CD4-positive, CD25-positive, alpha-beta regulatory T cell (primary cell): ENCODE measurements at regions not wholly inside any gene's neighbourhood (a gene's known extent, or its start where the extent isn't known, plus 50 kb on each side); places are given as distances from the start of the nearest gene placed in this dataset.

Source experiments
- ATAC-seq, 2 donors: fragments of 150-1000 bp; cut with Tn5 transposase; one replicate each; pipeline ENCODE4 v1.10.0; 2021; ENCODE audit warnings: low read depth in 2 of 2, moderate number of reproducible peaks in 2 of 2, moderate library complexity in 1 of 2
- DNase-seq, 3 donors: peaks; one replicate each; pipeline versions ENCODE4 v3.0.0 to v3.0.0-alpha.2; 2012 to 2022; ENCODE audit warnings: mixed read lengths in 1 of 3
- H3K27ac ChIP-seq: one replicate; pipeline ENCODE4 v1.7.0; 2013; ENCODE audit warnings: mild to moderate bottlenecking, low read length; ENCODE audit not compliant: insufficient read depth, poor library complexity, severe bottlenecking
- H3K27me3 ChIP-seq: one replicate; pipeline ENCODE4 v1.7.0; 2013; ENCODE audit warnings: low read length; ENCODE audit not compliant: control insufficient read depth, insufficient read depth
- H3K36me3 ChIP-seq: one replicate; pipeline ENCODE4 v1.7.0; 2013; ENCODE audit warnings: mild to moderate bottlenecking, low read length, moderate library complexity; ENCODE audit not compliant: control insufficient read depth, insufficient read depth
- H3K4me1 ChIP-seq: 2 replicates; pipeline ENCODE4 v1.7.0; 2013; ENCODE audit warnings: mild to moderate bottlenecking, low read length; ENCODE audit not compliant: insufficient read depth, control insufficient read depth, poor library complexity, severe bottlenecking
- H3K4me3 ChIP-seq: one replicate; pipeline ENCODE4 v1.7.0; 2013; ENCODE audit warnings: low read depth, mild to moderate bottlenecking, low read length, moderate library complexity
- H3K9me3 ChIP-seq, 2 experiments: 1 replicate in 1 of 2; 2 replicates in 1 of 2; pipeline ENCODE4 v1.7.0; 2013; ENCODE audit warnings: low read length in 2 of 2, mild to moderate bottlenecking in 1 of 2, moderate library complexity in 1 of 2; ENCODE audit not compliant: control insufficient read depth in 2 of 2
- H3K27ac Mint-ChIP-seq, 3 donors: one replicate each; pipeline ENCODE4 v1.8.0; 2020 to 2022; ENCODE audit warnings: mild to moderate bottlenecking in 3 of 3, mixed read lengths in 3 of 3, moderate library complexity in 2 of 3
- H3K27me3 Mint-ChIP-seq: one replicate; pipeline ENCODE4 v1.8.0; 2022; ENCODE audit warnings: mild to moderate bottlenecking, mixed read lengths
- H3K36me3 Mint-ChIP-seq: one replicate; pipeline ENCODE4 v1.8.0; 2020; ENCODE audit warnings: mixed read lengths
- H3K4me1 Mint-ChIP-seq, 4 donors: one replicate each; pipeline ENCODE4 v1.8.0; 2020 to 2022; ENCODE audit warnings: mixed read lengths in 4 of 4, mild to moderate bottlenecking in 1 of 4
- H3K4me3 Mint-ChIP-seq, 4 donors: one replicate each; pipeline ENCODE4 v1.8.0; 2020 to 2022; ENCODE audit warnings: mild to moderate bottlenecking in 4 of 4, mixed read lengths in 4 of 4, moderate library complexity in 3 of 4
- H3K9me3 Mint-ChIP-seq, 7 donors: one replicate each; pipeline ENCODE4 v1.8.0; 2020 to 2022; ENCODE audit warnings: mixed read lengths in 7 of 7, mild to moderate bottlenecking in 3 of 7, moderate library complexity in 2 of 7

- Histone ChIP-seq H3K36me3 (no peaks in the 10 kb centered on the region), H3K9me3 (no peaks in the 10 kb centered on the region), H3K4me1 (no peaks in the 10 kb centered on the region), H3K4me3 (no peak overlapping the region), H3K27ac (no peak overlapping the region), H3K27me3 (peaks cover 3% of the 10 kb centered on the region)
- ATAC-seq (no peak), DNase-seq (no peak)
- Mint-ChIP-seq H3K4me1 (no peaks in the 10 kb centered on the region), H3K27ac (no peak overlapping the region), H3K27me3 (no peaks in the 10 kb centered on the region), H3K9me3 (peaks cover 0 to 3% (median 0%) of the 10 kb centered on the region in 7 donors), H3K36me3 (no peaks in the 10 kb centered on the region), H3K4me3 (no peak overlapping the region)
Observed at GRCh38 chr11:116409238-116409637, 363.5 kb downstream of the BUD13 start.

DNA sequence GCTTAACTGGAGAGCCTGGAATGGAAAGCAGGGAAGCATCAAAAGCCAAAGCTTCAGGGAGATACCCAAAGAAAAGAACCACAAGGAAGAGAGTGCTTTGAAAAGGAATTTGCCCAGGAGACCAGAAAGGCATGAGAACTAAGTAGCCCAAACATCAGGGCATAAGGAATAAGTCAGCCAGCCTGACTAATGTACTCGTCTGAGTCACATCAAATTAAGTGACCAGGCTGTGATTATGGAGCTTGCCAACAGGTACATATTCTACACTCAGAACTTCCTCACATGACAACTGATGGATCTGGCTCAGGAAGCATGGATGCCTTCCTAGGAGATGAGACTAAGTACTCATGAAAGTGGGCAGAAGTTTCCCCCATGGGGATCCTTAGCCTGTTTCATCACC is 366.7 kb downstream of the BUD13 start:
- Histone ChIP-seq H3K36me3 (no peaks in the 10 kb centered on the region), H3K27me3 (no peaks in the 10 kb centered on the region), H3K27ac (no peak overlapping the region), H3K4me1 (no peaks in the 10 kb centered on the region), H3K9me3 (no peaks in the 10 kb centered on the region), H3K4me3 (no peak overlapping the region)
- no peaks in the 10 kb centered on the region for H3K36me3 Mint-ChIP-seq
- H3K4me3 Mint-ChIP-seq: no peak overlapping the region
- H3K27me3 Mint-ChIP-seq: no peaks in the 10 kb centered on the region
- H3K27ac Mint-ChIP-seq: no peak overlapping the region
- H3K4me1 Mint-ChIP-seq: no peaks in the 10 kb centered on the region
- peaks cover 0 to 3% (median 0%) of the 10 kb centered on the region in 7 donors for H3K9me3 Mint-ChIP-seq
- ATAC-seq (no peak), DNase-seq (no peak)

GRCh38 chr11:116404462-116404798 is 368.4 kb downstream of the BUD13 start:
- Histone ChIP-seq H3K4me1 (no peaks in the 10 kb centered on the region), H3K27me3 (no peaks in the 10 kb centered on the region), H3K9me3 (no peaks in the 10 kb centered on the region), H3K27ac (no peak overlapping the region), H3K36me3 (no peaks in the 10 kb centered on the region), H3K4me3 (no peak overlapping the region)
- ATAC-seq (no peak), DNase-seq (no peak)
- no peak overlapping the region for H3K27ac Mint-ChIP-seq
- H3K9me3 Mint-ChIP-seq: peaks cover 0 to 3% (median 0%) of the 10 kb centered on the region in 7 donors
- H3K27me3 Mint-ChIP-seq: peaks cover 2% of the 10 kb centered on the region
- H3K4me3 Mint-ChIP-seq: no peak overlapping the region
- no peaks in the 10 kb centered on the region for H3K4me1 Mint-ChIP-seq
- no peaks in the 10 kb centered on the region for H3K36me3 Mint-ChIP-seq

DNA sequence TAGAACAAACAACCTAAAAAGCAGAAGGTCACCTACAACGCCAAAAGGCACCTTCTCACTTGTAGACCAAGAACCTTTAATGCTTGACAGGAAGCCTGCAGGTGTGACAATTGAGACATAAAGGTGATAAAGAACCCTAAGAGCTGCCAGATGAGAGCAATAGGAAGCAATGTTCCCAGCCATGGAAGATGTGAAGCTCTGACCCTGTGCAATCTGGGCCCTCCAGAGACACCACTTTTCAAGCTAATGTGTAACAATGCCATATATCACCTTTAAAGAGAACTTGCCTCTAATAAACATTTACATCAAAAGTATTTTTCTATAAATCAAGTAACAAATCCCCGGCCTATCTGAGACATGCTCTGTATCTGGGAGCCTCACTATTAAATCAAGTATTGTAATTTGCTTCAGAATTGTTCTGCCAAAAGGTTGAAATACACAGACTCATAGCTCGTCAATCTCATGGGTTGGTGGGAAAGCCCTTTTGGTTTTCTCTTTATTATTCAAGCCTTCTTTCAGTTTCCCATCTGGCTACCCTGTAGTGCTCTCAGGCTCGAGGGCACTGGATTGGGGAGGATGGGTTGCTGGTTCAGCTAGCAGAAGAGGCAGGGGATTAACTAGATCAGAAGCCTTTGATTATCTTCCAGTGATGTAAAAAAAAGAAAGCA is 368.9 kb downstream of the BUD13 start:
- no peaks in the 10 kb centered on the region for H3K4me1 Mint-ChIP-seq
- no peak for DNase-seq
- peaks cover 4% of the 10 kb centered on the region for H3K27me3 Mint-ChIP-seq
- Histone ChIP-seq H3K4me1 (no peaks in the 10 kb centered on the region), H3K27me3 (no peaks in the 10 kb centered on the region), H3K27ac (no peak overlapping the region), H3K9me3 (no peaks in the 10 kb centered on the region), H3K4me3 (no peak overlapping the region), H3K36me3 (no peaks in the 10 kb centered on the region)
- no peaks in the 10 kb centered on the region for H3K36me3 Mint-ChIP-seq
- H3K27ac Mint-ChIP-seq: no peak overlapping the region
- ATAC-seq: no peak
- H3K4me3 Mint-ChIP-seq: no peak overlapping the region
- peaks cover 0 to 3% (median 0%) of the 10 kb centered on the region in 7 donors for H3K9me3 Mint-ChIP-seq

- H3K4me3 Mint-ChIP-seq: no peak overlapping the region
- Histone ChIP-seq H3K9me3 (no peaks in the 10 kb centered on the region), H3K27ac (no peak overlapping the region), H3K27me3 (no peaks in the 10 kb centered on the region), H3K36me3 (no peaks in the 10 kb centered on the region), H3K4me3 (no peak overlapping the region), H3K4me1 (no peaks in the 10 kb centered on the region)
- no peak for ATAC-seq
- H3K27ac Mint-ChIP-seq: no peak overlapping the region
- peaks cover 0 to 2% (median 0%) of the 10 kb centered on the region in 7 donors for H3K9me3 Mint-ChIP-seq
- peaks cover 4% of the 10 kb centered on the region for H3K27me3 Mint-ChIP-seq
- H3K36me3 Mint-ChIP-seq: no peaks in the 10 kb centered on the region
- no peak for DNase-seq
- no peaks in the 10 kb centered on the region for H3K4me1 Mint-ChIP-seq
Observed at GRCh38 chr11:116400081-116400480, 372.7 kb downstream of the BUD13 start.

DNA sequence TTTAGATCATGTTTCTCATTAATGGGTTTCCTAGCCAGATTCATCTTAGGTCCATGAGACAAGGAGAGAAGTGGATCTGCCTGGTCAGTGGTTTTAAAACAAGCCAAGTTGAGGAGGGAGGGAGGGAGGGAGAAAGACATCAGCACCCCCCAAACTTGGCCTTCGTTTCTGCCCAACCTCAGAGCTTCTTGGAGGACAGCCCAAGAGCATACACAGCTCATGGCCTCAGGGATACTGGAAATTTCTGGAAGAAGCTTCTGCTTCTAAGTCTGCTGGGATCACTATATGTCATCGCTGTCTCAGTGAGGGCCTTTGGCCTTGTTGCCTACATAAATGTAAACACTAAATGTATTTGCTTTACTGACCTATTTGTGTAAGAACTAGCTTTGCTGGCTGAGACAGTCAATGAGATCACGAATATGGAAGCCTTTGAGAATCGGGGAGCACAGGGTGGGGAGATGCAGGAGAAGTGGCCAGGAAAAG is 375.1 kb downstream of the BUD13 start:
- H3K4me3 Mint-ChIP-seq: no peak overlapping the region
- peaks cover 4% of the 10 kb centered on the region for H3K27me3 Mint-ChIP-seq
- peaks cover 0 to 2% (median 0%) of the 10 kb centered on the region in 7 donors for H3K9me3 Mint-ChIP-seq
- DNase-seq (no peak), ATAC-seq (no peak)
- no peaks in the 10 kb centered on the region for H3K27me3 ChIP-seq
- H3K4me1 Mint-ChIP-seq: no peaks in the 10 kb centered on the region
- H3K27ac ChIP-seq: no peak overlapping the region
- no peaks in the 10 kb centered on the region for H3K4me1 ChIP-seq
- no peaks in the 10 kb centered on the region for H3K36me3 Mint-ChIP-seq
- H3K9me3 ChIP-seq: no peaks in the 10 kb centered on the region
- H3K4me3 ChIP-seq: no peak overlapping the region
- no peaks in the 10 kb centered on the region for H3K36me3 ChIP-seq
- H3K27ac Mint-ChIP-seq: no peak overlapping the region

DNA sequence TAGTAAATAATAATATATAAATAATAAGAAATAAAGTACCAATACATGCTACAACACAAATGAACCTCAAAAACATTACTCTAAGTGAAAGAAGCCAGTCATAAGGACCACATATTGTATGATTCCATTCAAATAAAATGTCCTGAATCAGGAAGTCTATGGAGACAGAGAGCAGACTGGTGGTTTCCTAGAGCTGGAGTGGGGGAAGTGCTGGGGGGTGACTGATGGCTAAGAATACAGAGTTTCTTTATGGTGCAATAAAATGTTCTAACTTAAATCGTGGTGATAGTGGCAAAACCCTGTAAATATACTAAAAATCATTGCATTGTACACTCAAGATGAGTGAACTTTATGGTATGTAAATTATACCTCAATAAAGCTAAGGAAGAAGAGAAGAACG is 376.5 kb downstream of the BUD13 start:
- no peaks in the 10 kb centered on the region for H3K27me3 ChIP-seq
- H3K36me3 ChIP-seq: no peaks in the 10 kb centered on the region
- Mint-ChIP-seq H3K4me3 (no peak overlapping the region), H3K36me3 (no peaks in the 10 kb centered on the region), H3K9me3 (peaks cover 0 to 2% (median 0%) of the 10 kb centered on the region in 7 donors), H3K27me3 (peaks cover 4% of the 10 kb centered on the region), H3K27ac (no peak overlapping the region), H3K4me1 (no peaks in the 10 kb centered on the region)
- H3K9me3 ChIP-seq: no peaks in the 10 kb centered on the region
- no peak overlapping the region for H3K27ac ChIP-seq
- no peak for ATAC-seq
- H3K4me3 ChIP-seq: no peak overlapping the region
- no peaks in the 10 kb centered on the region for H3K4me1 ChIP-seq
- DNase-seq: no peak

GRCh38 chr11:116394022-116394421 is 378.8 kb downstream of the BUD13 start:
- H3K27ac Mint-ChIP-seq: no peak overlapping the region
- DNase-seq (no peak), ATAC-seq (no peak)
- Histone ChIP-seq H3K36me3 (no peaks in the 10 kb centered on the region), H3K9me3 (no peaks in the 10 kb centered on the region), H3K4me3 (no peak overlapping the region), H3K27ac (no peak overlapping the region), H3K27me3 (no peaks in the 10 kb centered on the region), H3K4me1 (no peaks in the 10 kb centered on the region)
- no peaks in the 10 kb centered on the region for H3K27me3 Mint-ChIP-seq
- H3K36me3 Mint-ChIP-seq: no peaks in the 10 kb centered on the region
- peaks cover 0 to 4% (median 0%) of the 10 kb centered on the region in 7 donors for H3K9me3 Mint-ChIP-seq
- H3K4me1 Mint-ChIP-seq: no peaks in the 10 kb centered on the region
- no peak overlapping the region for H3K4me3 Mint-ChIP-seq
